ENCODE measurements at regions not wholly inside any gene's neighbourhood (a gene's known extent, or its start where the extent isn't known, plus 50 kb on each side); places are given as distances from the start of the nearest gene placed in this dataset.

- no peak for DNase-seq (ENCODE audit: low read depth in 4 of 4, low spot score in 3 of 4)
These were observed 204.2 kb upstream of the HMGA2 start for GRCh38 chr12:65620046-65620445.

GRCh38 chr12:65622056-65622455, 202.2 kb upstream of the HMGA2 start:
- no peak for DNase-seq (ENCODE audit: low read depth in 4 of 4, low spot score in 3 of 4)

DNA sequence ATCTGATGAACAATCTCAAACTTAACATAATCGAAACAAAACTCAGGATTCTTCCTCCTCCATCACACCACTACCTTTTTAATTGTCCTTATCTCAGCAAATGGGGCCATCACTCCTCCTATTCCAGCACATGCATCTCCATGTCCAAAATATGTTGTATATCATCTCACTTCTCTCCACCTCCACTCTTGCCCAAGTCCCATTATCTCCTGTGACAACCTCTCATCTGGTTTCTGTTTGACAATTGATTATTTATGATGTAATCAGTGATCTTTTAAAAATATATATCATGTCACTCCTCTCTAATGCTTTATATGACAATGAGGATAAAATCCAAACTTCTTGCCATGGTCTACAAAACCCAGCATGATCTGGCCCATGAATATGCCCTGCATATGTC, 200.8 kb upstream of the HMGA2 start:
- no peak for DNase-seq (ENCODE audit: low read depth in 4 of 4, low spot score in 3 of 4)

DNA sequence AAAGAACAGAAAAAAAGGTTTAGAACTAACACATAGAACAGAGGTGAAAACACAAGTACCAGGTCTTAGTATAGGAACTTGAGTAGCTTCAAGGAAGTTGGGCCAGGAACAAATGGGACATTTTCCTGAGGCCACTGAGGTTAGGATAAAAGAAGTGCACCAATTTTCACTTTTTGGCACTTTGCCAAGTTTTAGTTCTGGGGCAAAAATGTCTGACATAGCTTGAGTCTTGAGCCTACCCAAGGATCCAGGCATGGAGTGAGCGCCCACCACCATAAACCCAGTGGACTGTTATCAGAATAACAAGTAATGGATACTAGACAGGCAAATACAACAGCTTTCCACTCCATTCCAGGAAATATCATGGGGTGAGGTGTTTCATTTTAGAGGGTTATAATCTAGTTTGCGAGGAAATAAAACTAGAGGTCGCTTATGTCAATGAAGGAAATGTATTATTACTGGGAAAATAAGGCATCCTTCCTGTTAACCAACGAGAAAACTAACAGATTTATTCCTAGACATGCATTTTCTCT, 199.7 kb upstream of the HMGA2 start:
- no peak for DNase-seq (ENCODE audit: low read depth in 4 of 4, low spot score in 3 of 4)

DNA sequence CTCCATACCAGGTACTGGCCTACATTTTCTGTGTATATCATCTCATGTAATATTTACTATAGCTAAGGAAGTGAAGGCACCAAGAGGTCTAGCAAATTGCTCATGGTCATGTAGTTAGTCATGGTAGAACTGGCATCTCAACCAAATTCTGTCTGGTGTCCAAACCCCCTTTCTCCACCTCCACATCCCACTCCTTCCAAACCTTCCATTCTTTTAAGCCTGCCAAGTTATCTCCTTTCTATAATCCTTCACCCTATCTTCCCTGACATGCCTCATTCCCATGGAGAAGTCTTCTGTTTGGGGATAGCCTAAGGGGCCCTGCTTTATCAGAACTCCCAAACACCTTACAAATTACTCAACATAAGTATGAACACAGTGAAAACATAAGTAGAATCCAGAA, 196.2 kb upstream of the HMGA2 start:
- DNase-seq (ENCODE audit: low read depth in 4 of 4, low spot score in 3 of 4), result no peak

- no peak for DNase-seq (ENCODE audit: low read depth in 4 of 4, low spot score in 3 of 4)
These were observed 193.7 kb upstream of the HMGA2 start for GRCh38 chr12:65630555-65630954.

GRCh38 chr12:65631621-65632111, 192.6 kb upstream of the HMGA2 start:
- no peak for DNase-seq (ENCODE audit: low read depth in 4 of 4, low spot score in 3 of 4)

GRCh38 chr12:65632131-65632855, 192.0 kb upstream of the HMGA2 start:
- no peak for DNase-seq (ENCODE audit: low read depth in 4 of 4, low spot score in 3 of 4)

- no peak for DNase-seq (ENCODE audit: low read depth in 4 of 4, low spot score in 3 of 4)
These were observed 190.2 kb upstream of the HMGA2 start for GRCh38 chr12:65634061-65634460.

DNA sequence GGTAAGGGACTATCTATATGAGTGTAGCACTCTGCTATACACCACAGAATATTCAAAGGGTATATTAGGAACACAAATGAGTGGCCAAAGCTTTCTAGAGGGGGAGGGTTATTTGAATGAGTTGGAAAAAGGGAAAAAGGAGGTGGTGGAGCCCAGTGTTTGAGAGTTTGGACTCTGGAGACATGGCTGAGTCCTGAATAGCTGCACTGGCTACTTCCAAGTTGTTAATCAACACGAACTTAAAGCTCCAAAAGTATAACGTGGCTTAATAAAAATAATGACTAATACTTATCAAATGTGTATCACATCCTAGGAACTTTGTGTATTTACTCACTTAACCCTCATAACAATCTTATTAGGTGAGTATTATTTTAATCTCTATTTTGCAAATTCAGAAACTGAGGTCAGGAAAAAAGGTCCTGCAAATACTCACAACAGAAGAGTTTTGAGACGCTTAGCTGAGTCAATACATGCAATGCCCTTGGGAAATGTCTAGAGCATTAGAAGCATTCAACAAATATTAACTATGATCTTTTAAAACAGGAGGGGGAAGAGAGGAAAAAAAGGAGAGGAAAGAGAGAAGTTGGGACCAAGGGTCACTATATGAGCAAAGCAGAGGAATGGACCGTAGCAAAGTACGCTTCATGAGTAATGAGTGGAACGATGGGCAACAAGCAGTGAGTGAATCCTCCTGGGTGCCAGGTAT, 189.5 kb upstream of the HMGA2 start:
- no peak for DNase-seq (ENCODE audit: low read depth in 4 of 4, low spot score in 3 of 4)

DNA sequence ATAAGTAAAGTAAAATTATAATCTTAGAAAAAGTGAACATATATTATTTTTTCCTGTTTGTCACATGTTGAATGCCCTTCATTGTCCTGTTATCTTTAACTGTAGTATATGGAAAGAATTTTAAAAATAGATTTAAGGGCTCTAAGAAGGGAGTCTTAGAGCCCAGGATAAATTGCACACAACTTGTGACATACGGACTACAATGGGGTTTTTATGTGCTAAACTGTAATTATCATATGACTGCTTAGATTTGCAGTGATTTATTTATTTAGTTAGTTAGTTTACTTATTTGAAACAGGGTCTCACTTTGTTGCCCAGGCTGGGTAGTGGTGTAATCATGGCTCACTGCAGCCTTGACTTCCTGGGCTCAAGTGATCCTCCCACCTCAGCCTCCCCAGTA, 187.8 kb upstream of the HMGA2 start:
- DNase-seq (ENCODE audit: low read depth in 4 of 4, low spot score in 3 of 4), result no peak

DNA sequence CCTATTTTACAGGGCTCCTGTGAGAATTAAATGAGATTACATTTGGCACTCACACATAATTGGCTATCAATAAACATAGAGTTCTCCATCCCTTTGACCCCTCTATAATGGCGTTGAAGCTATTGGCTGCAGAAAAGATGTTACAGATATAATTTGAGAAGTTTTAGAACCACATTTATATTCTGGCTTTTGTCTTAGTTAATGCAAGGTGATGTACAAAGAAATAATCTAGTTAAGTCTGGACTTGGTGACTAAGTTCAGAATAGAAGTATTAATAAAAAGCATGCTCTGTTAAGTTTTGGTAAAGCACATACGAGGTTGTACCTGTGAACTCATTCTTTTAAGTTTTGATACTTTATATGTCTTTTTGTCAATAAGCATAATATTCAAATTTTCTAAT, 187.1 kb upstream of the HMGA2 start:
- no peak for DNase-seq (ENCODE audit: low read depth in 4 of 4, low spot score in 3 of 4)

DNA sequence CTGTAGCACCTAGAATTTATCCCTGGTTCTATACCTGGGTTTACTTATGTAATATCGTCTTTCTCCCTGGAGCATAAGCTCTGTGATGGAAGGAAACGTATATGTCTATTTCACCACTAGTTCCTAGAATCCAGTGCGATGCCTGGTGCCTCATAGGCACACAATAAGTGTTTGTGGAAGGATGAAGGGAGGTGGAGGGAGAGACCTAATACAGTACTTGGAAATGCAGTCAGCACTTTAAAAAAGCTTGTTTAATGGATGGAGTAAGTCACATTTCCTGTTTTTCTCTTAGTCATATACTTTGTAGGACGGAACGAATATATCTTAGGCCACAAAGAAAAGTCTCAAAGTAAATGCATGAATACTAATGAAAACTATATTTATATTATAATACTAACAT, 186.5 kb upstream of the HMGA2 start:
- DNase-seq (ENCODE audit: low read depth in 4 of 4, low spot score in 3 of 4), result no peak

DNA sequence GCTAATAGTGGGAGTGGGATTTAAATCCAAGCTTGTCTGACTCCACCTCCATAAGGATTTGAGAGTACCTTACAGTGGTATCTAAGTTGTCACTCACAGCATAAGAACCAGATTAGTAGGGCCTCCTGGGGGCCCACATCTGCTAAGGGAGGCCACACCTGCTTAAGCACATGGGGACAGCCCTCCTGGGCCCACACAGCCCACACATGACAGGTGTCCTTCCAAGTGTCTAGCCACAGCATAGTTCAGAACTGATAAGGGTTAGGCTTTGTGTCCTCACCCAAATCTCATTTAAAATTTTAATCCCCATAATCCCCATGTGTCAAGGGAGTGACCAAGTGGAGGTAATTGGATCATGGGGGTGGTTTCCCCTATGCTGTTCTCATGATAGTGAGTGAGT, 186.0 kb upstream of the HMGA2 start:
- no peak for DNase-seq (ENCODE audit: low read depth in 4 of 4, low spot score in 3 of 4)

GRCh38 chr12:65640489-65640901, 183.8 kb upstream of the HMGA2 start:
- DNase-seq (ENCODE audit: low read depth in 4 of 4, low spot score in 3 of 4), result no peak

GRCh38 chr12:65642061-65642661, 182.1 kb upstream of the HMGA2 start:
- no peak for DNase-seq (ENCODE audit: low read depth in 4 of 4, low spot score in 3 of 4)

DNA sequence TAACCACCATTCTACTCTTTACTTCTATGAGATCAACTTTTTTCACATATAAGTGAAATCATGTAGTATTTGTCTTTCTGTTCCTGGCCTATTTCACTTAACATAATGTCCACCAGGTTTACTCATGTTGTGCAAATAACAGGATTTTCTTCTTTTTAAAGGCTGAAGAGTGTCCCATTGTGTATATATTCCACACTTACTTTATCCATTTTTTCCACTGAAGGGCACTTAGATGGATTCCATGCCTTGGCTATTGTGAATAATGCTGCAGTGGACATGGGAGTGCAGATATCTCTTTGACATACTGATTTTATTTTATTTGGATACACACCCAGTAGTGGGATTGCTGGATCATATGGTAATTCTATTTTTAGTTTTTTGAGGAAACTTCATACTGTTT, 181.1 kb upstream of the HMGA2 start:
- DNase-seq (ENCODE audit: low read depth in 4 of 4, low spot score in 3 of 4), result no peak

GRCh38 chr12:65643595-65644386, 180.5 kb upstream of the HMGA2 start:
- DNase-seq (ENCODE audit: low read depth in 4 of 4, low spot score in 3 of 4), result no peak

GRCh38 chr12:65646127-65646643, 178.1 kb upstream of the HMGA2 start:
- DNase-seq (ENCODE audit: low read depth in 4 of 4, low spot score in 3 of 4), result no peak

- DNase-seq (ENCODE audit: low read depth in 4 of 4, low spot score in 3 of 4), result no peak
These were observed 177.2 kb upstream of the HMGA2 start for GRCh38 chr12:65647074-65647473.

- no peak for DNase-seq (ENCODE audit: low read depth in 4 of 4, low spot score in 3 of 4)
These were observed 175.8 kb upstream of the HMGA2 start for GRCh38 chr12:65648461-65648860.
